KMS-11 (cell line): ENCODE measurements at regions not wholly inside any gene's neighbourhood (a gene's known extent, or its start where the extent isn't known, plus 50 kb on each side); places are given as distances from the start of the nearest gene placed in this dataset.
A peak's percentile ranks its signal among the peaks of the same experiment; 100 is the strongest.

Experiments used
- H2AFZ ChIP-seq: fragments of 200-600 bp; sonication (generic); 2 replicates; pipeline ENCODE4 v1.6.1; 2016; ENCODE audit warnings: antibody characterized with exemption, mixed run types, low read depth
- H3K27ac ChIP-seq: fragments of 200-600 bp; sonication (generic); 2 replicates; pipeline ENCODE4 v1.6.1; 2016; ENCODE audit warnings: mild to moderate bottlenecking, mixed run types
- H3K27me3 ChIP-seq: fragments of 200-600 bp; sonication (generic); 2 replicates; pipeline ENCODE4 v1.6.1; 2017; ENCODE audit warnings: mild to moderate bottlenecking, low read depth, mixed run types, moderate library complexity; ENCODE audit not compliant: insufficient read depth
- H3K36me3 ChIP-seq: fragments of 200-600 bp; sonication (generic); 2 replicates; pipeline ENCODE4 v1.6.1; 2017; ENCODE audit warnings: mild to moderate bottlenecking, mixed run types; ENCODE audit not compliant: insufficient read depth
- H3K4me1 ChIP-seq: fragments of 200-600 bp; sonication (generic); 2 replicates; pipeline ENCODE4 v1.6.1; 2016; ENCODE audit warnings: mild to moderate bottlenecking, low read depth, mixed run types; ENCODE audit not compliant: poor library complexity, severe bottlenecking
- H3K4me2 ChIP-seq: fragments of 200-600 bp; sonication (generic); 2 replicates; pipeline ENCODE4 v1.7.0; 2016; ENCODE audit warnings: mild to moderate bottlenecking, mixed run types
- H3K4me3 ChIP-seq: fragments of 200-600 bp; sonication (generic); IDR thresholded peaks from 2 replicates; pipeline ENCODE4 v1.6.1; 2017; ENCODE audit warnings: low read depth, low read length, mixed read lengths; ENCODE audit not compliant: insufficient read depth
- H3K79me2 ChIP-seq: fragments of 200-600 bp; sonication (generic); 2 replicates; pipeline ENCODE4 v1.6.1; 2016; ENCODE audit warnings: low read depth, mixed run types; ENCODE audit not compliant: insufficient read depth
- H3K9ac ChIP-seq: fragments of 200-600 bp; sonication (generic); 2 replicates; pipeline ENCODE4 v1.6.1; 2016; ENCODE audit warnings: mild to moderate bottlenecking, mixed run types
- H4K20me1 ChIP-seq: fragments of 200-600 bp; sonication (generic); 2 replicates; pipeline ENCODE4 v1.6.1; 2016; ENCODE audit warnings: mild to moderate bottlenecking, mixed run types; ENCODE audit not compliant: insufficient read depth
- TF ChIP-seq, protein P1 (sequence below): fragments of 200-600 bp; sonication (generic); conservative IDR thresholded peaks from 2 replicates; pipeline ENCODE4 v1.6.1; 2017; ENCODE audit warnings: low read depth, mild to moderate bottlenecking, antibody characterized with exemption, low read length, moderate library complexity, mixed read lengths

DNA sequence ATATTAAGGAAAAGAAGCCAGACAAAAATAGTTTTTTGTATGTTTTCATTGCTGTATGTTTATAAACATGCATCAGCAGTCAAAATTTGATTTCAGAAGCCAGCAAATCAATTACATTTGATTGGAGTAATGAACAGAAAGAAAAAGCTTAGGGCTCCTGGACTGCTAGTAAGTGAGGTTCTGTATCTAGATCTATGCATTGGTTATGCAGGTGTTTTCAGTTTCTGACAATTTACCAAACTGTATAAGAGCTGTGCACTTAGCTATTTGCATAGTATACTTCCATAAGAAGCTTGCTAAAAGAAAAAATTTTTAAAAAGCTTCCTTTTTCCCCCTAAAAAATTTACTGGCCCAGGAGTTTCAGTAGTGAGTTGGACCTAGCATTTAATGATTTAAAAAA, 881.6 kb downstream of the PCDH7 start:
- Histone ChIP-seq H3K36me3 (no peaks in the 10 kb centered on the region), H2AFZ (no peak overlapping the region), H3K4me2 (no peak overlapping the region), H3K9ac (no peak overlapping the region), H3K79me2 (no peaks in the 10 kb centered on the region), H3K4me3 (no peak overlapping the region), H3K27ac (no peak overlapping the region), H3K27me3 (no peaks in the 10 kb centered on the region), H3K4me1 (no peaks in the 10 kb centered on the region), H4K20me1 (no peaks in the 10 kb centered on the region)
- TF ChIP-seq, protein P1, sequence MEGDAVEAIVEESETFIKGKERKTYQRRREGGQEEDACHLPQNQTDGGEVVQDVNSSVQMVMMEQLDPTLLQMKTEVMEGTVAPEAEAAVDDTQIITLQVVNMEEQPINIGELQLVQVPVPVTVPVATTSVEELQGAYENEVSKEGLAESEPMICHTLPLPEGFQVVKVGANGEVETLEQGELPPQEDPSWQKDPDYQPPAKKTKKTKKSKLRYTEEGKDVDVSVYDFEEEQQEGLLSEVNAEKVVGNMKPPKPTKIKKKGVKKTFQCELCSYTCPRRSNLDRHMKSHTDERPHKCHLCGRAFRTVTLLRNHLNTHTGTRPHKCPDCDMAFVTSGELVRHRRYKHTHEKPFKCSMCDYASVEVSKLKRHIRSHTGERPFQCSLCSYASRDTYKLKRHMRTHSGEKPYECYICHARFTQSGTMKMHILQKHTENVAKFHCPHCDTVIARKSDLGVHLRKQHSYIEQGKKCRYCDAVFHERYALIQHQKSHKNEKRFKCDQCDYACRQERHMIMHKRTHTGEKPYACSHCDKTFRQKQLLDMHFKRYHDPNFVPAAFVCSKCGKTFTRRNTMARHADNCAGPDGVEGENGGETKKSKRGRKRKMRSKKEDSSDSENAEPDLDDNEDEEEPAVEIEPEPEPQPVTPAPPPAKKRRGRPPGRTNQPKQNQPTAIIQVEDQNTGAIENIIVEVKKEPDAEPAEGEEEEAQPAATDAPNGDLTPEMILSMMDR, result no peak

DNA sequence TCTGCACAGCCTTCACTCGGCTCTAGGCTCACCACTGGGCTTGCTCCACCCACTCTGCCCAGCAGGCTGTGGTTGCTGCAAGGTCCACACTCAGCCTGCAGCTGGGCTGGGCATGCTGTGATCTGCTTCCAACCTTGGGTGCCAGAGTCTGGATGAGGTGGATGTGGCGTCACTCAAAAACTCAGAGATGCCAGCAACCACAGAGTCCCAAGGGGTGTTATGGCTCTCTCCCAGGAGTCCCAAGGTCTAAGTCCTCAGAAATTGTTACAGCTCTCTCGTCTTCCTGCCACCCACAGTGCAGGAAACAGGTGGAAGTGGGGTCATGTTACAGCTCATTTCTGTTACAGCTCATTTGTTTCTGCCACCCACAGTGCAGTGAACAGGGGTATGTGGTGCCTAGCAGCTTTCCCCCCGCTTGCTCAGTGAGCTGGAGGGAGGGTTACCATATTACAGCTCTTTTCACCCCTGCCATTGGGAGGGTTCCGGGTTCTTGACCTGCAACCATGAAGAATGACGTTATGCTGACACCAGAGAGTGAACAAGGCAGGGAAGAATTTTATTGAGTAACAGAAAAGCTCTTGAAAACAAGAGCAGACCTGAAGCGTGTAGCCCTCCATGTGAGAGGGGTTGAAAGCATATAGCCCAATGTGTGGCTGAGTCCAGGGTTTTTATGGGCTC, 893.9 kb downstream of the PCDH7 start:
- peak overlapping the region; percentile 42; the same call in 1 of the 2 replicates for H3K9ac ChIP-seq
- TF ChIP-seq, protein P1, result no peak
- peak overlapping the region; percentile 73 for H2AFZ ChIP-seq
- H3K4me3 ChIP-seq, result no peak overlapping the region
- H3K27me3 ChIP-seq, result no peaks in the 10 kb centered on the region
- H3K36me3 ChIP-seq, result no peaks in the 10 kb centered on the region
- peak overlapping the region; percentile 21; the same call in 1 of the 2 replicates for H3K4me2 ChIP-seq
- no peaks in the 10 kb centered on the region for H3K79me2 ChIP-seq
- peaks cover 46% of the 10 kb centered on the region for H3K4me1 ChIP-seq
- H3K27ac ChIP-seq, result peak overlapping the region; percentile 79
- no peaks in the 10 kb centered on the region for H4K20me1 ChIP-seq

DNA sequence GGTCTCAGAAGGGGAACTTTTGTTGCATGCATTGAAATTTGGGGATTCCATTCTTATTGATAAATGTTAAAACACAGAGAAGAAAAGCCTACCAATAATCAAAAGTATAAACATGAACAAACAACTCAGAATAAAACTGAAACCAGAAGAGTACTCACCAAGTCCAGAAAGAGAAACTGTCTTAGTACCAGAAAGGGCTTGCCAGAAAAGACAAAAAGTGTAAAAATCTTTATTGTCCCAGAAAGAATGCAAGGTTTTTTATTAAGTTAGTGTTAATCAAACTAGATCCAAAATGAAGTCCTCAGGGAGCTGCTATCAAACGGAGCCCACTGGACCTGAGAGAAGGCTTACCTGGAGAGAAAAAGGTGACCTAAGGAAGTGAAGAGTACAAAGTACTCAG, 897.5 kb downstream of the PCDH7 start:
- Histone ChIP-seq H3K36me3 (no peaks in the 10 kb centered on the region), H2AFZ (peak overlapping the region; percentile 34), H3K4me3 (no peak overlapping the region), H3K27ac (peak overlapping the region; percentile 20; the same call in 1 of the 2 replicates), H3K4me1 (peaks cover 46% of the 10 kb centered on the region), H3K4me2 (peak overlapping the region; percentile 71), H4K20me1 (no peaks in the 10 kb centered on the region), H3K27me3 (no peaks in the 10 kb centered on the region), H3K79me2 (no peaks in the 10 kb centered on the region), H3K9ac (no peak overlapping the region)
- TF ChIP-seq, protein P1, result no peak

DNA sequence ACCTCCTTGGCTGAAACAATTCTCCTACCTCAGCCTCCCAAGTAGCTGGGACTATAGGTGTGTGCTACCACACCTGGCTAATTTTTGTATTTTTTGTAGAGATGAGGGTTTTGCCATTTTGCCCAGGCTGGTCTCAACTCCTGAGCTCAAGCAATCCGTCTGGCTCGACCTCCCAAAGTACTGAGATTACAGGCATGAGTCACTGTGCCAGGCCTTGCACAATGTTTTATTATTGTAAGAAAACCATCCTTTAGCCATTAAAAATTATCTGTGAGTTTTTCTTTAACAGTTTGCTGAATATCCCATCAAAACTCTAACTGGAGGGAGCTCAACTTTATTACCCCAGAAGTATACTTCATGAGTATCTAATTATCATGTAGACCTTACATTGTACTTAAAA, 900.3 kb downstream of the PCDH7 start:
- Histone ChIP-seq H3K4me3 (no peak overlapping the region), H3K79me2 (no peaks in the 10 kb centered on the region), H3K9ac (no peak overlapping the region), H3K4me2 (no peak overlapping the region), H3K27ac (no peak overlapping the region), H4K20me1 (no peaks in the 10 kb centered on the region), H3K36me3 (no peaks in the 10 kb centered on the region), H3K4me1 (peaks cover 26% of the 10 kb centered on the region), H2AFZ (no peak overlapping the region), H3K27me3 (no peaks in the 10 kb centered on the region)
- TF ChIP-seq, protein P1, result no peak
